ENCODE measurements at regions not wholly inside any gene's neighbourhood (a gene's known extent, or its start where the extent isn't known, plus 50 kb on each side); places are given as distances from the start of the nearest gene placed in this dataset.

DNA sequence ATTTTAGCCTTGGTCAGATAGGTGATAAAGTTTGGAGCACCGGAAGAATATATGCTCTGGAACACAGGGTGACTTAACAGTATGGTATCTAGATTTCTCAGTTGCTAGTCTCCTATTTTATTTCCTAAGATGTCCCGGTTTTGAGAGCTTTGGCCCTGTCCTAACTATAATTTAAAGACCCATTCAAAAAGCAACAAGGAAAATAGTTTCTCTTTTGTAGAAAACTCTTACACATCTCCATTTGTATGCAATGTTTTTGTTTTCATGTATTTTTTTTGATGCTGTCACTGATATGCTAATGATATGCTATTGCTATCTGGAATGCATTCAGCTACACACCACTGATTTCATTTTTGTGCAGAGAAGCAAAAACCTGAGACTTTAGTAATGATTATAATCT is 237.8 kb downstream of the GPD2 start (continued):
- TF ChIP-seq ZNF114 (CRISPR knock-in tag; IDR thresholded peaks at IDR 0.05): no peak
- no peak for TF ChIP-seq STAT1 (IDR thresholded peaks at IDR 0.05; ENCODE audit: unreplicated experiment)
- TF ChIP-seq ZNF331 (CRISPR knock-in tag; IDR thresholded peaks at IDR 0.05; ENCODE audit: low read depth): no peak
- TF ChIP-seq, protein P1, sequence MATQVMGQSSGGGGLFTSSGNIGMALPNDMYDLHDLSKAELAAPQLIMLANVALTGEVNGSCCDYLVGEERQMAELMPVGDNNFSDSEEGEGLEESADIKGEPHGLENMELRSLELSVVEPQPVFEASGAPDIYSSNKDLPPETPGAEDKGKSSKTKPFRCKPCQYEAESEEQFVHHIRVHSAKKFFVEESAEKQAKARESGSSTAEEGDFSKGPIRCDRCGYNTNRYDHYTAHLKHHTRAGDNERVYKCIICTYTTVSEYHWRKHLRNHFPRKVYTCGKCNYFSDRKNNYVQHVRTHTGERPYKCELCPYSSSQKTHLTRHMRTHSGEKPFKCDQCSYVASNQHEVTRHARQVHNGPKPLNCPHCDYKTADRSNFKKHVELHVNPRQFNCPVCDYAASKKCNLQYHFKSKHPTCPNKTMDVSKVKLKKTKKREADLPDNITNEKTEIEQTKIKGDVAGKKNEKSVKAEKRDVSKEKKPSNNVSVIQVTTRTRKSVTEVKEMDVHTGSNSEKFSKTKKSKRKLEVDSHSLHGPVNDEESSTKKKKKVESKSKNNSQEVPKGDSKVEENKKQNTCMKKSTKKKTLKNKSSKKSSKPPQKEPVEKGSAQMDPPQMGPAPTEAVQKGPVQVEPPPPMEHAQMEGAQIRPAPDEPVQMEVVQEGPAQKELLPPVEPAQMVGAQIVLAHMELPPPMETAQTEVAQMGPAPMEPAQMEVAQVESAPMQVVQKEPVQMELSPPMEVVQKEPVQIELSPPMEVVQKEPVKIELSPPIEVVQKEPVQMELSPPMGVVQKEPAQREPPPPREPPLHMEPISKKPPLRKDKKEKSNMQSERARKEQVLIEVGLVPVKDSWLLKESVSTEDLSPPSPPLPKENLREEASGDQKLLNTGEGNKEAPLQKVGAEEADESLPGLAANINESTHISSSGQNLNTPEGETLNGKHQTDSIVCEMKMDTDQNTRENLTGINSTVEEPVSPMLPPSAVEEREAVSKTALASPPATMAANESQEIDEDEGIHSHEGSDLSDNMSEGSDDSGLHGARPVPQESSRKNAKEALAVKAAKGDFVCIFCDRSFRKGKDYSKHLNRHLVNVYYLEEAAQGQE (IDR thresholded peaks at IDR 0.05; ENCODE audit: unreplicated experiment): no peak
- no peak for TF ChIP-seq JUNB (IDR thresholded peaks at IDR 0.05; ENCODE audit: unreplicated experiment)
- TF ChIP-seq, protein P2, sequence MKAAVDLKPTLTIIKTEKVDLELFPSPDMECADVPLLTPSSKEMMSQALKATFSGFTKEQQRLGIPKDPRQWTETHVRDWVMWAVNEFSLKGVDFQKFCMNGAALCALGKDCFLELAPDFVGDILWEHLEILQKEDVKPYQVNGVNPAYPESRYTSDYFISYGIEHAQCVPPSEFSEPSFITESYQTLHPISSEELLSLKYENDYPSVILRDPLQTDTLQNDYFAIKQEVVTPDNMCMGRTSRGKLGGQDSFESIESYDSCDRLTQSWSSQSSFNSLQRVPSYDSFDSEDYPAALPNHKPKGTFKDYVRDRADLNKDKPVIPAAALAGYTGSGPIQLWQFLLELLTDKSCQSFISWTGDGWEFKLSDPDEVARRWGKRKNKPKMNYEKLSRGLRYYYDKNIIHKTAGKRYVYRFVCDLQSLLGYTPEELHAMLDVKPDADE (IDR thresholded peaks at IDR 0.05): no peak
- TF ChIP-seq CREB1 (CRISPR knock-in tag; IDR thresholded peaks at IDR 0.05; ENCODE audit: low read depth): no peak

DNA sequence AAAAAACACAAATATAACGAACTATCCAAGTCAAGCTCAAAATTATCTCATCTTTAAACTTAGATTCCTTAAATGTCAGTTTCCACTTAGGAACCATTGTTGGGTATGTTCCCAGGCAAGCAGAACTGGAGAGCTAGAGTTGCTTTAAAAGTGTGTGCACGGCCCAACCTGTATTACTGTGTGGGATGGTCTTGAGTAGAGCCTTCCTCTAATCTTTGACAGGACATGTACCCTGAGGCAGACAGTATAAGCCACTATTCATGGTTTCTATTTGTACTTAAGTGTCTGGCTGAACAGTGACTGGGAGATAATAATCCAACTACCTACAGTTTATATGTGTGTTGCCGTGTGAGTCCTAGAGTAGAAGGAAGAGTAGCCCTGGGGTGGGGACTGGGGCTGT is 239.7 kb downstream of the GPD2 start:
- peaks cover 32% of the 10 kb centered on the region for H3K4me1 ChIP-seq (ENCODE audit: insufficient read depth)
- TF ChIP-seq, protein P1 (IDR thresholded peaks at IDR 0.05; ENCODE audit: unreplicated experiment): no peak
- no peak for TF ChIP-seq CREB1 (CRISPR knock-in tag; IDR thresholded peaks at IDR 0.05; ENCODE audit: low read depth)
- TF ChIP-seq, protein P2 (IDR thresholded peaks at IDR 0.05): no peak
- TF ChIP-seq, protein P3, sequence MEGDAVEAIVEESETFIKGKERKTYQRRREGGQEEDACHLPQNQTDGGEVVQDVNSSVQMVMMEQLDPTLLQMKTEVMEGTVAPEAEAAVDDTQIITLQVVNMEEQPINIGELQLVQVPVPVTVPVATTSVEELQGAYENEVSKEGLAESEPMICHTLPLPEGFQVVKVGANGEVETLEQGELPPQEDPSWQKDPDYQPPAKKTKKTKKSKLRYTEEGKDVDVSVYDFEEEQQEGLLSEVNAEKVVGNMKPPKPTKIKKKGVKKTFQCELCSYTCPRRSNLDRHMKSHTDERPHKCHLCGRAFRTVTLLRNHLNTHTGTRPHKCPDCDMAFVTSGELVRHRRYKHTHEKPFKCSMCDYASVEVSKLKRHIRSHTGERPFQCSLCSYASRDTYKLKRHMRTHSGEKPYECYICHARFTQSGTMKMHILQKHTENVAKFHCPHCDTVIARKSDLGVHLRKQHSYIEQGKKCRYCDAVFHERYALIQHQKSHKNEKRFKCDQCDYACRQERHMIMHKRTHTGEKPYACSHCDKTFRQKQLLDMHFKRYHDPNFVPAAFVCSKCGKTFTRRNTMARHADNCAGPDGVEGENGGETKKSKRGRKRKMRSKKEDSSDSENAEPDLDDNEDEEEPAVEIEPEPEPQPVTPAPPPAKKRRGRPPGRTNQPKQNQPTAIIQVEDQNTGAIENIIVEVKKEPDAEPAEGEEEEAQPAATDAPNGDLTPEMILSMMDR (conservative IDR thresholded peaks at IDR 0.05; ENCODE audit: low read depth in 2 of 2): no peak
- H3K36me3 ChIP-seq (ENCODE audit: insufficient read depth): no peaks in the 10 kb centered on the region
- no peaks in the 10 kb centered on the region for H3K27me3 ChIP-seq (ENCODE audit: insufficient read depth)
- DNase-seq (ENCODE audit: low spot score) (no peak), ATAC-seq (no peak)
- no peak overlapping the region for H3K27ac Mint-ChIP-seq
- H3K4me3 Mint-ChIP-seq: no peak overlapping the region
- no peaks in the 10 kb centered on the region for H3F3A ChIP-seq (replicated peaks; ENCODE audit: low read depth)
- H3K27me3 Mint-ChIP-seq (ENCODE audit: insufficient read depth, low read depth, poor library complexity): peaks cover 2% of the 10 kb centered on the region
- no peaks in the 10 kb centered on the region for H4K20me1 ChIP-seq (replicated peaks; ENCODE audit: insufficient read depth)
- no peak overlapping the region for H2AFZ ChIP-seq
- H3K4me2 ChIP-seq: no peak overlapping the region
- no peaks in the 10 kb centered on the region for H3K36me3 Mint-ChIP-seq (ENCODE audit: low read depth)
- H3K79me2 ChIP-seq (replicated peaks; ENCODE audit: insufficient read depth): no peaks in the 10 kb centered on the region
- peaks cover 30% of the 10 kb centered on the region for H3K4me1 Mint-ChIP-seq
- no peak overlapping the region for H3K4me3 ChIP-seq
- H3K9me2 ChIP-seq (ENCODE audit: insufficient read depth): peaks cover 4% of the 10 kb centered on the region; the same call in 1 of the 2 replicates
- no peaks in the 10 kb centered on the region for H3K9me3 Mint-ChIP-seq
- H3K27ac ChIP-seq (ENCODE audit: low read depth): no peak overlapping the region
